Right ventricle myocardium superior (tissue), 1 donor: ENCODE measurements at regions not wholly inside any gene's neighbourhood (a gene's known extent, or its start where the extent isn't known, plus 50 kb on each side); places are given as distances from the start of the nearest gene placed in this dataset.

Experiments used
- ATAC-seq: fragments of 200-7000 bp; cut with Tn5 transposase; one replicate; pipeline ENCODE4 v1.9.1; 2020; ENCODE audit warnings: mild to moderate bottlenecking; ENCODE audit not compliant: poor library complexity
- DNase-seq: peaks from one replicate; pipeline ENCODE4 v3.0.0-alpha.2; 2020
- intact Hi-C: fragments of 100-400 bp; cut with DNase I; formaldehyde crosslinking; loops from one replicate; pipeline ENCODE4 v1.11.2; 2022
- donor health status: DM: no; HTN: yes; CAD: no; lungs with severe emphysema.

GRCh38 chr2:147464737-147465357 is 380.0 kb upstream of the ACVR2A start:
- ATAC-seq (no peak), DNase-seq (no peak)
- intact Hi-C loops, result no loop called here

GRCh38 chr2:147463881-147464520 is 380.8 kb upstream of the ACVR2A start:
- no peak for ATAC-seq
- no peak for DNase-seq
- intact Hi-C loops, result no loop called here

GRCh38 chr2:147460155-147460554 is 384.7 kb upstream of the ACVR2A start:
- intact Hi-C loops, result no loop called here
- DNase-seq (no peak), ATAC-seq (peak; percentile 49)

GRCh38 chr2:147456779-147457178 is 388.1 kb upstream of the ACVR2A start:
- ATAC-seq, result no peak
- intact Hi-C loops, result no loop called here
- DNase-seq, result no peak

GRCh38 chr2:147451902-147452515 is 392.8 kb upstream of the ACVR2A start:
- no peak for DNase-seq
- ATAC-seq, result no peak

GRCh38 chr2:147450661-147451510 is 393.9 kb upstream of the ACVR2A start:
- intact Hi-C loops, result no loop called here
- ATAC-seq, result no peak

More at GRCh38 chr2:147451902-147452515, 392.8 kb upstream of the ACVR2A start:
- intact Hi-C loops, result no loop called here

GRCh38 chr2:147449323-147449991 is 395.4 kb upstream of the ACVR2A start:
- ATAC-seq (no peak), DNase-seq (no peak)
- intact Hi-C loops, result no loop called here

More at GRCh38 chr2:147450661-147451510, 393.9 kb upstream of the ACVR2A start:
- DNase-seq, result no peak

- DNase-seq, result no peak
- ATAC-seq, result no peak
- intact Hi-C loops, result no loop called here
These were observed 402.0 kb upstream of the ACVR2A start for GRCh38 chr2:147442816-147443215.

- DNase-seq (no peak), ATAC-seq (no peak)
- intact Hi-C loops, result no loop called here
These were observed 403.6 kb upstream of the ACVR2A start for GRCh38 chr2:147441182-147441581.

GRCh38 chr2:147440734-147441133 is 404.1 kb upstream of the ACVR2A start:
- DNase-seq (no peak), ATAC-seq (no peak)
- intact Hi-C loops, result no loop called here

GRCh38 chr2:147439986-147440385 is 404.8 kb upstream of the ACVR2A start:
- ATAC-seq, result no peak
- no peak for DNase-seq
- intact Hi-C loops, result no loop called here

GRCh38 chr2:147438882-147439281 is 405.9 kb upstream of the ACVR2A start:
- intact Hi-C loops, result no loop called here
- no peak for DNase-seq
- no peak for ATAC-seq

GRCh38 chr2:147433822-147434221 is 411.0 kb upstream of the ACVR2A start:
- intact Hi-C loops, result no loop called here
- ATAC-seq, result peak; percentile 41
- DNase-seq, result no peak

- DNase-seq (no peak), ATAC-seq (no peak)
- intact Hi-C loops, result no loop called here
These were observed 414.4 kb upstream of the ACVR2A start for GRCh38 chr2:147430408-147430807.

- DNase-seq (no peak), ATAC-seq (no peak)
- intact Hi-C loops, result no loop called here
These were observed 416.6 kb upstream of the ACVR2A start for GRCh38 chr2:147428120-147428747.

- intact Hi-C loops, result no loop called here
- DNase-seq (no peak), ATAC-seq (no peak)
These were observed 419.3 kb upstream of the ACVR2A start for GRCh38 chr2:147425437-147426029.

- intact Hi-C loops, result no loop called here
- ATAC-seq, result no peak
- no peak for DNase-seq
These were observed 420.1 kb upstream of the ACVR2A start for GRCh38 chr2:147424766-147425165.
